ENCODE measurements at regions not wholly inside any gene's neighbourhood (a gene's known extent, or its start where the extent isn't known, plus 50 kb on each side); places are given as distances from the start of the nearest gene placed in this dataset.

GRCh38 chr4:17326756-17327155 is 185.1 kb downstream of the QDPR start:
- H3K27me3 ChIP-seq (ENCODE audit: control insufficient read depth in 1 of 2, insufficient read depth in 1 of 2, low read length in 2 of 2), result no peaks in the 10 kb centered on the region
- H3K27ac ChIP-seq (ENCODE audit: low read length, poor library complexity, severe bottlenecking), result no peak overlapping the region
- no peak overlapping the region for H3K14ac ChIP-seq (ENCODE audit: low read length in 2 of 2)
- no peaks in the 10 kb centered on the region for H3K4me1 ChIP-seq (ENCODE audit: control insufficient read depth, insufficient read depth, low read depth, low read length)
- no peak overlapping the region for H2BK120ac ChIP-seq (ENCODE audit: low read depth, low read length)
- H3K4me3 ChIP-seq (ENCODE audit: insufficient read depth in 1 of 2, low read depth in 1 of 2, low read length in 2 of 2), result no peak overlapping the region
- H4K91ac ChIP-seq (ENCODE audit: low read length), result no peak overlapping the region
- DNase-seq, result no peak
- no peak overlapping the region for H3K9ac ChIP-seq (ENCODE audit: low read length)
- H2BK12ac ChIP-seq (ENCODE audit: low read length in 2 of 2), result no peak overlapping the region
- no peak overlapping the region for H3K4me2 ChIP-seq (ENCODE audit: low read length, poor library complexity, severe bottlenecking)
- H2BK5ac ChIP-seq (ENCODE audit: low read depth, low read length, poor library complexity, severe bottlenecking), result no peak overlapping the region
- H2BK15ac ChIP-seq (ENCODE audit: low read depth, poor library complexity, severe bottlenecking), result no peak overlapping the region
- no peak overlapping the region for H3K23ac ChIP-seq (ENCODE audit: low read length in 2 of 2)
- no peaks in the 10 kb centered on the region for H3K36me3 ChIP-seq (ENCODE audit: control insufficient read depth in 1 of 2, insufficient read depth in 2 of 2, low read depth in 1 of 2, low read length in 2 of 2)
- H4K8ac ChIP-seq (ENCODE audit: low read length), result no peak overlapping the region
- no peak overlapping the region for H2AK5ac ChIP-seq (ENCODE audit: low read length, severe bottlenecking)
- WGBS, result 85% methylated on average over 2 of the region's 2 CpGs
- no peak overlapping the region for H2AFZ ChIP-seq (ENCODE audit: low read depth, low read length)
- H3K18ac ChIP-seq (ENCODE audit: low read depth in 1 of 2, low read length in 2 of 2), result no peak overlapping the region
- peaks cover under 1% of the 10 kb centered on the region for H3K9me3 ChIP-seq (ENCODE audit: control insufficient read depth, low read length)
- no peak overlapping the region for H3K4ac ChIP-seq (ENCODE audit: low read depth in 1 of 2, low read length in 2 of 2)
- H3K79me1 ChIP-seq (replicated peaks; ENCODE audit: low read length, poor library complexity, severe bottlenecking), result no peaks in the 10 kb centered on the region

- no peak overlapping the region for H2AFZ ChIP-seq (ENCODE audit: low read depth, low read length)
- no peak overlapping the region for H2BK5ac ChIP-seq (ENCODE audit: low read depth, low read length, poor library complexity, severe bottlenecking)
- no peaks in the 10 kb centered on the region for H3K27me3 ChIP-seq (ENCODE audit: control insufficient read depth in 1 of 2, insufficient read depth in 1 of 2, low read length in 2 of 2)
- H3K18ac ChIP-seq (ENCODE audit: low read depth in 1 of 2, low read length in 2 of 2), result no peak overlapping the region
- H3K9ac ChIP-seq (ENCODE audit: low read length), result peak overlapping the region; percentile 81
- no CpG with 5 or more reads among the region's 2 CpGs for WGBS
- H2AK5ac ChIP-seq (ENCODE audit: low read length, severe bottlenecking), result no peak overlapping the region
- no peaks in the 10 kb centered on the region for H3K79me1 ChIP-seq (replicated peaks; ENCODE audit: low read length, poor library complexity, severe bottlenecking)
- no peak for DNase-seq
- H3K14ac ChIP-seq (ENCODE audit: low read length in 2 of 2), result no peak overlapping the region
- H3K27ac ChIP-seq (ENCODE audit: low read length, poor library complexity, severe bottlenecking), result no peak overlapping the region
- H3K9me3 ChIP-seq (ENCODE audit: control insufficient read depth, low read length), result peaks cover 16% of the 10 kb centered on the region
- no peak overlapping the region for H2BK120ac ChIP-seq (ENCODE audit: low read depth, low read length)
- no peak overlapping the region for H3K4me2 ChIP-seq (ENCODE audit: low read length, poor library complexity, severe bottlenecking)
- peak overlapping the region in 1 of 2 experiments; percentile 43 for H3K4me3 ChIP-seq (ENCODE audit: insufficient read depth in 1 of 2, low read depth in 1 of 2, low read length in 2 of 2)
- no peak overlapping the region for H2BK15ac ChIP-seq (ENCODE audit: low read depth, poor library complexity, severe bottlenecking)
- H3K4me1 ChIP-seq (ENCODE audit: control insufficient read depth, insufficient read depth, low read depth, low read length), result no peaks in the 10 kb centered on the region
- no peak overlapping the region for H2BK12ac ChIP-seq (ENCODE audit: low read length in 2 of 2)
- no peak overlapping the region for H4K91ac ChIP-seq (ENCODE audit: low read length)
- H4K8ac ChIP-seq (ENCODE audit: low read length), result no peak overlapping the region
- no peak overlapping the region for H3K23ac ChIP-seq (ENCODE audit: low read length in 2 of 2)
- H3K4ac ChIP-seq (ENCODE audit: low read depth in 1 of 2, low read length in 2 of 2), result no peak overlapping the region
- no peaks in the 10 kb centered on the region for H3K36me3 ChIP-seq (ENCODE audit: control insufficient read depth in 1 of 2, insufficient read depth in 2 of 2, low read depth in 1 of 2, low read length in 2 of 2)
Observed at GRCh38 chr4:17325098-17325497, 186.8 kb downstream of the QDPR start.

- Histone ChIP-seq H4K91ac (ENCODE audit: low read length) (no peak overlapping the region), H2BK15ac (ENCODE audit: low read depth, poor library complexity, severe bottlenecking) (no peak overlapping the region)
Observed at GRCh38 chr4:17324386-17324830, 187.5 kb downstream of the QDPR start.

GRCh38 chr4:17323554-17324385 is 188.1 kb downstream of the QDPR start:
- Histone ChIP-seq H3K4me1 (ENCODE audit: control insufficient read depth, insufficient read depth, low read depth, low read length) (no peaks in the 10 kb centered on the region), H2AFZ (ENCODE audit: low read depth, low read length) (no peak overlapping the region), H3K4ac (ENCODE audit: low read depth in 1 of 2, low read length in 2 of 2) (peak overlapping the region in 1 of 2 experiments; percentile 42), H3K36me3 (ENCODE audit: control insufficient read depth in 1 of 2, insufficient read depth in 2 of 2, low read depth in 1 of 2, low read length in 2 of 2) (no peaks in the 10 kb centered on the region), H2BK12ac (ENCODE audit: low read length in 2 of 2) (peak overlapping the region; percentile 29 to 37), H3K27ac (ENCODE audit: low read length, poor library complexity, severe bottlenecking) (no peak overlapping the region), H3K14ac (ENCODE audit: low read length in 2 of 2) (no peak overlapping the region), H3K23ac (ENCODE audit: low read length in 2 of 2) (no peak overlapping the region), H4K91ac (ENCODE audit: low read length) (no peak overlapping the region), H3K4me3 (ENCODE audit: insufficient read depth in 1 of 2, low read depth in 1 of 2, low read length in 2 of 2) (no peak overlapping the region), H3K18ac (ENCODE audit: low read depth in 1 of 2, low read length in 2 of 2) (peak overlapping the region; percentile 4 to 45), H2AK5ac (ENCODE audit: low read length, severe bottlenecking) (no peak overlapping the region), H3K9ac (ENCODE audit: low read length) (peak overlapping the region; percentile 81), H4K8ac (ENCODE audit: low read length) (no peak overlapping the region), H2BK5ac (ENCODE audit: low read depth, low read length, poor library complexity, severe bottlenecking) (no peak overlapping the region), H3K27me3 (ENCODE audit: control insufficient read depth in 1 of 2, insufficient read depth in 1 of 2, low read length in 2 of 2) (no peaks in the 10 kb centered on the region), H2BK120ac (ENCODE audit: low read depth, low read length) (no peak overlapping the region), H3K9me3 (ENCODE audit: control insufficient read depth, low read length) (peaks cover 27% of the 10 kb centered on the region), H3K79me1 (replicated peaks; ENCODE audit: low read length, poor library complexity, severe bottlenecking) (no peaks in the 10 kb centered on the region), H2BK15ac (ENCODE audit: low read depth, poor library complexity, severe bottlenecking) (no peak overlapping the region), H3K4me2 (ENCODE audit: low read length, poor library complexity, severe bottlenecking) (no peak overlapping the region)
- peak; percentile 72 for DNase-seq
- WGBS, result 3% methylated on average over 8 of the region's 10 CpGs

More at GRCh38 chr4:17324386-17324830, 187.5 kb downstream of the QDPR start:
- peaks cover 22% of the 10 kb centered on the region for H3K9me3 ChIP-seq (ENCODE audit: control insufficient read depth, low read length)
- no peak overlapping the region for H3K18ac ChIP-seq (ENCODE audit: low read depth in 1 of 2, low read length in 2 of 2)
- no peaks in the 10 kb centered on the region for H3K36me3 ChIP-seq (ENCODE audit: control insufficient read depth in 1 of 2, insufficient read depth in 2 of 2, low read depth in 1 of 2, low read length in 2 of 2)
- no peaks in the 10 kb centered on the region for H3K79me1 ChIP-seq (replicated peaks; ENCODE audit: low read length, poor library complexity, severe bottlenecking)
- H3K4me2 ChIP-seq (ENCODE audit: low read length, poor library complexity, severe bottlenecking), result no peak overlapping the region
- H2AFZ ChIP-seq (ENCODE audit: low read depth, low read length), result no peak overlapping the region
- H3K27ac ChIP-seq (ENCODE audit: low read length, poor library complexity, severe bottlenecking), result no peak overlapping the region
- H4K8ac ChIP-seq (ENCODE audit: low read length), result no peak overlapping the region
- WGBS, result 3% methylated on average over 7 of the region's 11 CpGs
- peak overlapping the region in 1 of 2 experiments; percentile 42 for H3K4ac ChIP-seq (ENCODE audit: low read depth in 1 of 2, low read length in 2 of 2)
- peak overlapping the region in 1 of 2 experiments; percentile 43 for H3K4me3 ChIP-seq (ENCODE audit: insufficient read depth in 1 of 2, low read depth in 1 of 2, low read length in 2 of 2)
- H3K14ac ChIP-seq (ENCODE audit: low read length in 2 of 2), result no peak overlapping the region
- H2BK12ac ChIP-seq (ENCODE audit: low read length in 2 of 2), result no peak overlapping the region
- no peaks in the 10 kb centered on the region for H3K27me3 ChIP-seq (ENCODE audit: control insufficient read depth in 1 of 2, insufficient read depth in 1 of 2, low read length in 2 of 2)
- H3K9ac ChIP-seq (ENCODE audit: low read length), result peak overlapping the region; percentile 81
- H2BK120ac ChIP-seq (ENCODE audit: low read depth, low read length), result no peak overlapping the region
- no peak overlapping the region for H3K23ac ChIP-seq (ENCODE audit: low read length in 2 of 2)
- DNase-seq, result peak; percentile 72
- no peak overlapping the region for H2AK5ac ChIP-seq (ENCODE audit: low read length, severe bottlenecking)
- H3K4me1 ChIP-seq (ENCODE audit: control insufficient read depth, insufficient read depth, low read depth, low read length), result no peaks in the 10 kb centered on the region
- H2BK5ac ChIP-seq (ENCODE audit: low read depth, low read length, poor library complexity, severe bottlenecking), result no peak overlapping the region

Data from mesenchymal stem cell (in vitro differentiated cells and primary cell).